GM18498 (cell line): ENCODE measurements at regions not wholly inside any gene's neighbourhood (a gene's known extent, or its start where the extent isn't known, plus 50 kb on each side); places are given as distances from the start of the nearest gene placed in this dataset.
"Not testable (repeated sequence)": the region's sequence is repeated elsewhere in the genome, so short reads cannot be mapped to it uniquely, and the experiment has no call there.

Experiments
- ATAC-seq: cut with Tn5 transposase; IDR thresholded peaks from one replicate; pipeline ENCODE4 v1.9.1; 2021; ENCODE audit warnings: mild to moderate bottlenecking, moderate library complexity; ENCODE audit not compliant: unreplicated experiment

- ATAC-seq = no peak
Observed at GRCh38 chr5:57931352-57931751, 448.7 kb upstream of the ACTBL2 start.

- no peak for ATAC-seq
Observed at GRCh38 chr5:57929271-57929670, 446.7 kb upstream of the ACTBL2 start.

DNA sequence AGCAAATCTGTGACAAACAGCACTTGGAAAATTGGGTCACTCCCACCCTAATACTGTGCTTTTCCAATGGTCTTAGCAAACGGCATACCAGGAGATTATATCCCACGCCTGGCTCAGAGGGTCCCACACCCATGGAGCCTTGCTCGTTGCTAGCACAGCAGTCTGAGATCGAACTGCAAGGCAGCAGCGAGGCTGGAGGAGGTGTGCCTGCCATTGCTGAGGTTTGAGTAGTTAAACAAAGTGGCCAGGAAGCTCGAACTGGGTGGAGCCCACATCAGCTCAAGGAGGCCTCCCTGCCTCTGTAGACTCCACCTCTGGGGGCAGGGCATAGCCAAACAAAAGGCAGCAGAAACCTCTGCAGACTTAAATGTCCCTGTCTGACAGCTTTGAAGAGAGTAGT is 440.5 kb upstream of the ACTBL2 start:
- ATAC-seq = not testable (repeated sequence)

- no peak for ATAC-seq
Observed at GRCh38 chr5:57917004-57917403, 434.4 kb upstream of the ACTBL2 start.

DNA sequence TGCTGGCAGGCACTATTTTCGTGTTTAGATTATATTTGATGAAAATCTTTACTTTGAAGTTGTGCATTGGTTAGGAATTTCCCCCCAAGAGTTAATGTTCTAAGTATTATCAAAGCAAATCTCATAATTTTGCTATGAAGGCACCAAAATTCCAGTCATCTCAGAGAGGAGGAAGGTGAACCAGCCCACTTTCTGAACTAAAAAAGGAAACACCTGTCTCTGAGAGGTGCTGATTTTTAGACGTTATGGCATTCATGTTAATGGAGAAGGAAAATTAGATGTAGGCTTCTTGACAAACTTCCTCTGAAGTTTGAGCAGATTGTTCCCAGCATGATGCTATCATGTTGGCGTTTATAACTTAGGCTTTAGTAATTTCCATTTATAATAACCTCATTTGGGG is 432.9 kb upstream of the ACTBL2 start:
- no peak for ATAC-seq

- no peak for ATAC-seq
Observed at GRCh38 chr5:57911438-57911837, 428.8 kb upstream of the ACTBL2 start.

DNA sequence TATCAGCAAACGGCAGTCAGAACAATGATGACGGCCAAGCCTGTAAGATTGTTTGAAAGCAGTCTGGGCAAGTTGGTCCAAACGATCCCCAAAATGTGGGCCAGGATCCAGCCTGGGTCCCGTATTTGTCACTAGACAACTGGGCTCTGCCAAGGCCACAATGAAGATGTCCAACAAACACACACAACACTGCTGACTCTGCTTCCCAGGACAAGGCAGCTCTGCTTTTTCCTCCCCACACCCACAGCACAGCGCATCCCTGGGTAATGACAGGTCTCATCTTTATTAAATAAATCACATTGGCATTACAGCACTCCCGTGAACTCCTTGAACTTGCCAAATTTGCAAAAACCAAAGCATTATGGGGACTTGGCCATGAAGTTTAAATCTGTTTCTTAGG is 424.1 kb upstream of the ACTBL2 start:
- ATAC-seq = no peak

DNA sequence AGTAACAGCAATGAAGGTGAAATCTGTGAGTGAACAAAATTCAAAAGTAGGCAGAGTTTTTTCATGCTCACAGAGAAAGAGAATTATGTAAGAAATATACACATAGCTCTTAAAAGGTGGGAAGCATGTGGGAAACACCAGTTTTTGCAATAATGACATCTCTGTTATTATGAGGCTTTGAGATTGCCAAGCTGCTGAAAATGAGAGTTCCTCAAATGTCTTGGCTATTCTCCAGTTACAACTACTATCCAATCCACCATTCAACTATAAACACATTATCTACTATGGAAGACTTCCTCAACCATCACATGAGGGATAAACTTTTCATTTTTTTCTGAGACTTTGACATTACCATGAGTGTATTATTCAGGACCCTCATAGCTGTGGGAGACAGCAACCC is 420.8 kb upstream of the ACTBL2 start:
- ATAC-seq = no peak

GRCh38 chr5:57902095-57902494 is 419.5 kb upstream of the ACTBL2 start:
- ATAC-seq = no peak

- no peak for ATAC-seq
Observed at GRCh38 chr5:57900381-57900944, 417.9 kb upstream of the ACTBL2 start.

- no peak for ATAC-seq
Observed at GRCh38 chr5:57896576-57896975, 414.0 kb upstream of the ACTBL2 start.

GRCh38 chr5:57895766-57896165 is 413.2 kb upstream of the ACTBL2 start:
- no peak for ATAC-seq

DNA sequence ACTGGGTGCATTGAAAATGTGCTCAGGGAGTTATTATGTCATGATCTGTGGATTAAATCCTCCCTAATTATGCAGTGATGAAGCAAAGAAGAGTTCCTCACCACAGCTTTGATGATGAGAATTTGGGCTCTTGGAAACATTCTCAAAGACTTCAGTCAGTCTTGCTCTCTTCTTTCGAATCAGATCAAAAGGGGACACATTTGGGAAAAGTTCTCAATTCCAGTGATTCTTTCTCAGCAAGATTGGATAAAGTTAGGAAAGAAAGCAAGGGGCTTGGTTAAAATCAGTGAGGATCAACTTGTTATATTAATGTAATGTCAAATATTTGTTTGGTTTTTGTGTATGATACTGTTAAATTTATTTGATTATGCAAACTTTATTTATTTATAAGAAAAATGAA is 411.3 kb upstream of the ACTBL2 start:
- ATAC-seq = no peak

DNA sequence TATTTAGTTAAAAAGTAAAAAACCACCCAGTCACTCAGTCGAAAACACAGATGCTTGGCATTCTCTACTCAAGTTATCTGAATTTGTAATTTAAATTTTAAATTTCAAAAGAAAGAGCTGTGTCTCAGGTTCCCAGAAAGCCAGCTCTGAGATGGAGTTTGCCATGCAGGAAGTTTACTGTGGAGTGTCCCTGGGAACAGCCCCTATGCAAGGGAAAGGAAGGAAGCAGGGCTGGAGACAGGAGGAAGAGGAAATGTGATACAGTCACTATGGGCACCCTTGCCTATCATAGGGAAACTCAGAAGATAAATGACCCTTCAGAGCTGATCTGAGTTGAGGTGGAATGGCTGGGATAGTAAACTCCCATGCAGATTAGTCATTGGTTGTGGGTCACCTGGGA is 408.8 kb upstream of the ACTBL2 start:
- no peak for ATAC-seq

DNA sequence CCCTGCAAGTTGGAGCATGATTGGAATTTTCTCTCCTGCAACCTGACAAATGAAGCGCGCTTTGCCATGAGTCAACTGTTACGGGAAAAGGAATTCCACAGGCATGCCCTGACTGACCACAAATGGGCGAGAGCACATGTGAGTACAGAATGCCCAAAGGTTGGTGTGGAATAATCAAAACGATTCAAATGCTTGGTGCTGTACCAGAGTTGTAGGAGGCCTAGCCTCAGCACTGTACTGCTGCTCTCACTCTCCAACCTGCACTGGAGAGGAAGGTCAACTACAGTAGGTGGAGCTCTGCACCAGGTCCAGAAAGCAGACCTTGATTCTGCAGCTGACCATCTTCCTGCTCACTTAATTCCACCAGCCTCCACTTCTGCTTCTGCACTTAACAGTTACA is 406.9 kb upstream of the ACTBL2 start:
- ATAC-seq = no peak

GRCh38 chr5:57887851-57888621 is 405.4 kb upstream of the ACTBL2 start:
- ATAC-seq = no peak

DNA sequence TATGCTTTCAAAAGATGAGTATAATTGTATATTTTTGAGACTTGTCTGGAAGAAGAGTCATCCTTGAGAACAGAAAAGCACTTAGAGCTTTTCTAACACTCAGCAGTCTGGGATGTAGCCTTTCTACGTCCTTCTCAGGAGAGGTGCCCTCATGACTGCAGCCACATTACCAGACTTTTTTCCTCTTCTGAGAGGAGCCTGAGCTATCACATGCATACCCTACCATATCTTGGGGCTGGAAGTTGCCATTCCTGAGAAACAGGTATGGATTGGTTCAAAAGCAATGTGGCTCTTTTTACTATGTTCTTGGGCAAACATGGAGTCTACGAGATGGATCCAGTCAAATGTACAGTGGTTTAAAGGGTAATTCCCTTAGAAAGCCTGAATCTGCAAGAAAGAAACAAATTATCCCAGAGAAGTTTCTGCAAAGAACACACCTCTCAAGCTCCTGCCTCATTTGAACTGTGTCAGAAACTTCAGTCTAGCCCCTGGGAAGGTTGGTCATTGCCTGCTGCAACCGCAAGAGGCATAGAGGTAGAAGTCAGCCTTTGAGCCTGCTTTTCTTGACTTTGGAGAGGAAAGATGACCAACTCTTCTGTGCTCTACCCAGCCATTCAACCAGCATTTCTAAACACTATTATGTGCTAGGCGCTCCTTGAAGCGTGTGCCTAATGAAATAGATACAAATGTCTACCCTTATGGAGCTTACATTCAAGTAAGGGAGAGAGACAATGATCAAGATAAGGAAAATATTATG is 401.9 kb upstream of the ACTBL2 start:
- no peak for ATAC-seq

DNA sequence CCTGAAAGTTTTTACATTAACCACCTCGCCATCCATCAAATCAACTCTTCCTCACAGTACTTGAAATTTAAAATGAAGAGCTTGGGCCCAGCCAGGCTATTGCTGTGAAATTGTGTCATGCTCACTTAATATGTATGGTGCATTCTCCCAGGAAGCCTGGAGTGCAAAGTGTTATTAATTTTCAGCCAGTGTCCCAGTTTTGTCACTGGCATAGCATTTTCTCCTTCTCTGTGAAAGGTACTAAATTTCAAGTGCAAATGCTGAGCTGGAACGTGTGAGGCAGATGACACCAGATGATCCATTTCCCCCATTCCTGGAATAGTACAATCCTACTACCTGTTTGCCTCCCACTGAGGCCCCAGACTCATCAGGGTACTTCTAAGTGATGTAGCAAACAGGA is 397.6 kb upstream of the ACTBL2 start:
- ATAC-seq = no peak

DNA sequence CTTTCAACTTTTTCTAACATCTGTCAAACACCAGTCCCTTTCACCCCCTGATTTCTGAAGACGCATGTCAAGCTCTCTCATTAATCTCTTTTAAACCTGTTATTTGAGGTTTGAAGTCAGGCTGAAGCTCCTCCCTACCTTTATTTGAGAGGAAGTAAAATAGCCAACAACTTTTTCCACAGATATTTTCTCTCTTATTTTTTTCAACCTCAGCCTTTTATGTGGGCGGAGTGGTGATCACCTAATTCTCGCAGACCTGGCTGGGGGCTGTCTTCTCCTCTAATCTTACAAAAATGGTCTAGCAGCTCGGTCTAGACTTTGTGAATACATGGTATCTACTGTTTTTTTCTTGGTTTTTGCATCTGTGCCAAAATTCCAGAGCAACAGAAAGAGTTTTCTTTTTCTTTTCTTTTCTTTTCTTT is 395.7 kb upstream of the ACTBL2 start:
- ATAC-seq = no peak

GRCh38 chr5:57871496-57871895 is 388.9 kb upstream of the ACTBL2 start:
- ATAC-seq = no peak

- not testable (repeated sequence) for ATAC-seq
Observed at GRCh38 chr5:57870267-57870666, 387.7 kb upstream of the ACTBL2 start.

- no peak for ATAC-seq
Observed at GRCh38 chr5:57863661-57864060, 381.1 kb upstream of the ACTBL2 start.
